H54 (cell line): ENCODE measurements at regions not wholly inside any gene's neighbourhood (a gene's known extent, or its start where the extent isn't known, plus 50 kb on each side); places are given as distances from the start of the nearest gene placed in this dataset.

Experiments used
- DNase-seq: peaks from one replicate; pipeline ENCODE4 v3.0.0; 2011; ENCODE audit warnings: low spot score, mixed read lengths; ENCODE audit not compliant: insufficient read length
- FAIRE-seq: peaks from 3 replicates; lab custom pipeline; 2011; peaks lifted over from hg19 to GRCh38; lab: Jason Lieb, UNC
- POLR2A ChIP-seq: IDR thresholded peaks from 2 replicates; pipeline ENCODE4 v1.6.1; 2011; ENCODE audit warnings: low read depth, mild to moderate bottlenecking, low read length

- TF ChIP-seq POLR2A: no peak
- no peak for DNase-seq
- no peak for FAIRE-seq
These were observed 55.8 kb upstream of the CDH6 start for GRCh38 chr5:31137676-31138075.

- DNase-seq (no peak), FAIRE-seq (no peak)
- TF ChIP-seq POLR2A: no peak
These were observed 57.9 kb upstream of the CDH6 start for GRCh38 chr5:31135542-31135941.

GRCh38 chr5:31133488-31133887 lies 60.0 kb upstream of the CDH6 start:
- DNase-seq (no peak), FAIRE-seq (no peak)
- TF ChIP-seq POLR2A: no peak

GRCh38 chr5:31131381-31131891 lies 62.0 kb upstream of the CDH6 start:
- DNase-seq (no peak), FAIRE-seq (no peak)
- TF ChIP-seq POLR2A: no peak

GRCh38 chr5:31130676-31131075 lies 62.8 kb upstream of the CDH6 start:
- no peak for TF ChIP-seq POLR2A
- DNase-seq (no peak), FAIRE-seq (no peak)

GRCh38 chr5:31124651-31125305 lies 68.7 kb upstream of the CDH6 start:
- no peak for TF ChIP-seq POLR2A
- no peak for FAIRE-seq
- no peak for DNase-seq

GRCh38 chr5:31124026-31124425 lies 69.5 kb upstream of the CDH6 start:
- DNase-seq: no peak
- FAIRE-seq: no peak
- TF ChIP-seq POLR2A: no peak

- FAIRE-seq (no peak), DNase-seq (no peak)
- TF ChIP-seq POLR2A: no peak
These were observed 70.2 kb upstream of the CDH6 start for GRCh38 chr5:31122998-31123951.

GRCh38 chr5:31121224-31121623 lies 72.3 kb upstream of the CDH6 start:
- DNase-seq (no peak), FAIRE-seq (no peak)
- no peak for TF ChIP-seq POLR2A

- FAIRE-seq (no peak), DNase-seq (no peak)
- TF ChIP-seq POLR2A: no peak
These were observed 72.9 kb upstream of the CDH6 start for GRCh38 chr5:31120642-31120948.

GRCh38 chr5:31119938-31120641 lies 73.4 kb upstream of the CDH6 start:
- DNase-seq (no peak), FAIRE-seq (peak; percentile 53)
- no peak for TF ChIP-seq POLR2A

GRCh38 chr5:31116466-31117031 lies 76.9 kb upstream of the CDH6 start:
- no peak for FAIRE-seq
- DNase-seq: no peak
- TF ChIP-seq POLR2A: no peak

- DNase-seq (no peak), FAIRE-seq (no peak)
- no peak for TF ChIP-seq POLR2A
These were observed 78.7 kb upstream of the CDH6 start for GRCh38 chr5:31114817-31115216.
